ENCODE measurements at regions not wholly inside any gene's neighbourhood (a gene's known extent, or its start where the extent isn't known, plus 50 kb on each side); places are given as distances from the start of the nearest gene placed in this dataset.

DNA sequence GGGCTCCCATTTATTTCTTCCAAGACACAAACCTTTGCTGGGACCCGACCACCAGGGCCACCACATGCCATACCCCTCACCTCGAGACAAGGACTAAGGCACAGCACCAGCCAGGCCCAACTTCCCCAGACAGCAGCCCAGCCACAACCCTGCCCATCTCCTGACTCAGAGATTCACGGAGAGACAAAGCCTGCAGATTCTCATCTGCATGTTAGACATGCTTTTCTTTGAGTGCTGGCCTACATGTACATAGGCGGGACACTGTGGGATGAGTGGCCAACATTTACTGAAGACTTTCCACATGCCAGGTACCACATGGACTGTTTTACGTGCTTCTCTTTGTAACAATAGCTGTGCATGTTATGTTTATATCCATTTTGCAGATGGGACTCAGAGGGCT lies 221.3 kb upstream of the ZMIZ1 start:
- POLR2A ChIA-PET (ENCODE audit: low non-redundant PET): no interaction called here
- no TSS peak for BruUV-seq (replicated peaks)
- Histone ChIP-seq H3K9me3 (ENCODE audit: low read depth, low read length, poor library complexity, severe bottlenecking) (no peaks in the 10 kb centered on the region), H3K27me3 (replicated peaks; ENCODE audit: insufficient read depth, low read depth, low read length, poor library complexity) (no peaks in the 10 kb centered on the region), H3K27ac (ENCODE audit: low read depth, low read length, poor library complexity, severe bottlenecking) (no peak overlapping the region), H3K4me3 (ENCODE audit: low read depth, low read length, poor library complexity, severe bottlenecking) (no peak overlapping the region), H3K36me3 (ENCODE audit: insufficient read depth, low read length, poor library complexity, severe bottlenecking) (no peaks in the 10 kb centered on the region), H3K4me1 (ENCODE audit: insufficient read depth, low read length, poor library complexity, severe bottlenecking) (no peaks in the 10 kb centered on the region)
- no peak for DNase-seq (ENCODE audit: low spot score)
- TF ChIP-seq CTCF (conservative IDR thresholded peaks at IDR 0.05; ENCODE audit: low read depth, low read length) (no peak), EZH2 (IDR thresholded peaks at IDR 0.05; ENCODE audit: borderline replicate concordance, low read depth, low read length, poor library complexity, severe bottlenecking) (no peak)
- intact Hi-C loops (cut with micrococcal nuclease; ENCODE audit: unreplicated experiment): loop anchor here (10.0 kb wide), 1 partner anchor 347 kb away; no protein-coding TSS in a partner anchor
- CTCF ChIA-PET: no interaction called here

- CTCF ChIA-PET: no interaction called here
- Histone ChIP-seq H3K27ac (ENCODE audit: low read depth, low read length, poor library complexity, severe bottlenecking) (no peak overlapping the region), H3K4me1 (ENCODE audit: insufficient read depth, low read length, poor library complexity, severe bottlenecking) (no peaks in the 10 kb centered on the region), H3K36me3 (ENCODE audit: insufficient read depth, low read length, poor library complexity, severe bottlenecking) (no peaks in the 10 kb centered on the region), H3K9me3 (ENCODE audit: low read depth, low read length, poor library complexity, severe bottlenecking) (no peaks in the 10 kb centered on the region), H3K4me3 (ENCODE audit: low read depth, low read length, poor library complexity, severe bottlenecking) (no peak overlapping the region), H3K27me3 (replicated peaks; ENCODE audit: insufficient read depth, low read depth, low read length, poor library complexity) (no peaks in the 10 kb centered on the region)
- POLR2A ChIA-PET (ENCODE audit: low non-redundant PET): no interaction called here
- intact Hi-C loops (cut with micrococcal nuclease; ENCODE audit: unreplicated experiment): loop anchor here (10.0 kb wide), 1 partner anchor 346 kb away; no protein-coding TSS in a partner anchor
- no TSS peak for BruUV-seq (replicated peaks)
- no peak for TF ChIP-seq EZH2 (IDR thresholded peaks at IDR 0.05; ENCODE audit: borderline replicate concordance, low read depth, low read length, poor library complexity, severe bottlenecking)
- TF ChIP-seq CTCF (conservative IDR thresholded peaks at IDR 0.05; ENCODE audit: low read depth, low read length): no peak
- peak; percentile 5 for DNase-seq (ENCODE audit: low spot score)
Observed at GRCh38 chr10:78849115-78849514, 219.7 kb upstream of the ZMIZ1 start.

DNA sequence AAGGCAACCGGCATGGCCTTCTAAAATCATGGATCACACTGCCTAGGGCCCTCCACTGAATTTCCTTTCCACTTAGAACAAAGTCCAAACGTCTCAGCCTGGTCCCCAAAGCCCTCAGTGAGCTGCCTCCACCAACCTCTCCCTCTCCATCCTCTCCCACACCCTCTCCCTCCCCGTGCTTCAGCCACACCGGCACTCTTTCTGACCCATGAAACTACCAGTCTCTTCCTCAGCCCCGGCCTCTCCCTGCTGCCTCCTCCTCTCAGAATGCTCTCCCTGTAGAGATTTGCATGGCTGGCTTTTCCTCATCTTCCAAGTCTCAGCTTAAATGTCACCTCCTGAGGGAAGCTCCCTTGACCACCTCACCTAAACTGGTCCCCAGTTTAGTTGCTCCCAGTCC lies 219.0 kb upstream of the ZMIZ1 start:
- Histone ChIP-seq H3K27me3 (replicated peaks; ENCODE audit: insufficient read depth, low read depth, low read length, poor library complexity) (no peaks in the 10 kb centered on the region), H3K27ac (ENCODE audit: low read depth, low read length, poor library complexity, severe bottlenecking) (no peak overlapping the region), H3K36me3 (ENCODE audit: insufficient read depth, low read length, poor library complexity, severe bottlenecking) (no peaks in the 10 kb centered on the region), H3K4me1 (ENCODE audit: insufficient read depth, low read length, poor library complexity, severe bottlenecking) (no peaks in the 10 kb centered on the region), H3K4me3 (ENCODE audit: low read depth, low read length, poor library complexity, severe bottlenecking) (no peak overlapping the region), H3K9me3 (ENCODE audit: low read depth, low read length, poor library complexity, severe bottlenecking) (no peaks in the 10 kb centered on the region)
- intact Hi-C loops (cut with micrococcal nuclease; ENCODE audit: unreplicated experiment): loop anchor here (10.0 kb wide), 1 partner anchor 345 kb away; no protein-coding TSS in a partner anchor
- DNase-seq (ENCODE audit: low spot score): no peak
- TF ChIP-seq EZH2 (IDR thresholded peaks at IDR 0.05; ENCODE audit: borderline replicate concordance, low read depth, low read length, poor library complexity, severe bottlenecking) (no peak), CTCF (conservative IDR thresholded peaks at IDR 0.05; ENCODE audit: low read depth, low read length) (no peak)
- ChIA-PET CTCF (no interaction called here), POLR2A (ENCODE audit: low non-redundant PET) (no interaction called here)
- BruUV-seq (replicated peaks): no TSS peak
